ENCODE measurements at regions not wholly inside any gene's neighbourhood (a gene's known extent, or its start where the extent isn't known, plus 50 kb on each side); places are given as distances from the start of the nearest gene placed in this dataset.
"Not testable (repeated sequence)": the region's sequence is repeated elsewhere in the genome, so short reads cannot be mapped to it uniquely, and the experiment has no call there.

GRCh38 chr2:58429014-58429875 is 188.1 kb upstream of the FANCL start:
- FAIRE-seq (no peak), DNase-seq (ENCODE audit: low spot score) (no peak)

- FAIRE-seq: no peak
- DNase-seq (ENCODE audit: low spot score): no peak
Measured at GRCh38 chr2:58428096-58429013, 187.2 kb upstream of the FANCL start.

GRCh38 chr2:58427572-58428095 is 186.5 kb upstream of the FANCL start:
- DNase-seq (ENCODE audit: low spot score): no peak
- FAIRE-seq: no peak

GRCh38 chr2:58425368-58425767 is 184.2 kb upstream of the FANCL start:
- no peak for FAIRE-seq
- DNase-seq (ENCODE audit: low spot score): no peak

GRCh38 chr2:58419983-58420382 is 178.9 kb upstream of the FANCL start:
- no peak for FAIRE-seq

GRCh38 chr2:58416696-58417095 is 175.6 kb upstream of the FANCL start:
- DNase-seq (ENCODE audit: low spot score): no peak
- FAIRE-seq: no peak

More at GRCh38 chr2:58419983-58420382, 178.9 kb upstream of the FANCL start:
- DNase-seq (ENCODE audit: low spot score): no peak

GRCh38 chr2:58414506-58414905 is 173.4 kb upstream of the FANCL start:
- DNase-seq (ENCODE audit: low spot score) (no peak), FAIRE-seq (no peak)

- DNase-seq (ENCODE audit: low spot score): no peak
- no peak for FAIRE-seq
Measured at GRCh38 chr2:58410549-58410948, 169.4 kb upstream of the FANCL start.

- FAIRE-seq: no peak
- DNase-seq (ENCODE audit: low spot score): no peak
Measured at GRCh38 chr2:58407487-58407886, 166.4 kb upstream of the FANCL start.

- no peak for FAIRE-seq
- DNase-seq (ENCODE audit: low spot score): no peak
Measured at GRCh38 chr2:58405341-58405740, 164.2 kb upstream of the FANCL start.

GRCh38 chr2:58401936-58402335 is 160.8 kb upstream of the FANCL start:
- DNase-seq (ENCODE audit: low spot score) (no peak), FAIRE-seq (no peak)

GRCh38 chr2:58398406-58398805 is 157.3 kb upstream of the FANCL start:
- DNase-seq (ENCODE audit: low spot score) (no peak), FAIRE-seq (no peak)

- DNase-seq (ENCODE audit: low spot score): no peak
- no peak for FAIRE-seq
Measured at GRCh38 chr2:58387701-58388100, 146.6 kb upstream of the FANCL start.

- not testable (repeated sequence) for DNase-seq (ENCODE audit: low spot score); FAIRE-seq
Measured at GRCh38 chr2:58386904-58387303, 145.8 kb upstream of the FANCL start.

GRCh38 chr2:58378152-58378551 is 137.0 kb upstream of the FANCL start:
- no peak for FAIRE-seq
- DNase-seq (ENCODE audit: low spot score): no peak

- FAIRE-seq: no peak
Measured at GRCh38 chr2:58377181-58377580, 136.1 kb upstream of the FANCL start.

GRCh38 chr2:58376592-58376991 is 135.5 kb upstream of the FANCL start:
- DNase-seq (ENCODE audit: low spot score) (peak; percentile 5), FAIRE-seq (no peak)

More at GRCh38 chr2:58377181-58377580, 136.1 kb upstream of the FANCL start:
- DNase-seq (ENCODE audit: low spot score): no peak

- DNase-seq (ENCODE audit: low spot score): no peak
- FAIRE-seq: no peak
Measured at GRCh38 chr2:58369594-58369993, 128.5 kb upstream of the FANCL start.

GRCh38 chr2:58364098-58364497 is 123.0 kb upstream of the FANCL start:
- DNase-seq (ENCODE audit: low spot score): no peak
- no peak for FAIRE-seq

GRCh38 chr2:58358026-58358425 is 116.9 kb upstream of the FANCL start:
- DNase-seq (ENCODE audit: low spot score) (no peak), FAIRE-seq (no peak)

- DNase-seq (ENCODE audit: low spot score) (no peak), FAIRE-seq (no peak)
Measured at GRCh38 chr2:58357521-58357920, 116.4 kb upstream of the FANCL start.

- no peak for DNase-seq (ENCODE audit: low spot score)
- no peak for FAIRE-seq
Measured at GRCh38 chr2:58354230-58354629, 113.1 kb upstream of the FANCL start.
